ENCODE measurements at regions not wholly inside any gene's neighbourhood (a gene's known extent, or its start where the extent isn't known, plus 50 kb on each side); places are given as distances from the start of the nearest gene placed in this dataset.

- Histone ChIP-seq H3K9me3 (ENCODE audit: control insufficient read depth, insufficient read depth, low read length) (peaks cover 2% of the 10 kb centered on the region; the same call in 1 of the 2 replicates), H3K36me3 (ENCODE audit: control insufficient read depth, insufficient read depth, low read length) (peaks cover 42% of the 10 kb centered on the region), H3K14ac (replicated peaks; ENCODE audit: low read depth, low read length) (no peak overlapping the region), H2AK9ac (replicated peaks; ENCODE audit: low read depth, low read length, poor library complexity) (no peak overlapping the region), H2AK5ac (ENCODE audit: low read depth, low read length) (no peak overlapping the region), H2BK5ac (ENCODE audit: low read depth, low read length, poor library complexity, severe bottlenecking) (no peak overlapping the region), H3K4me3 (ENCODE audit: insufficient read depth, low read depth, low read length) (no peak overlapping the region), H3K56ac (ENCODE audit: extremely low read depth, insufficient read depth, low read length) (no peak overlapping the region), H3K27me3 (ENCODE audit: control insufficient read depth, insufficient read depth, low read length) (no peaks in the 10 kb centered on the region), H3K18ac (ENCODE audit: low read depth, low read length) (no peak overlapping the region), H4K91ac (ENCODE audit: insufficient read depth, low read depth, low read length) (no peak overlapping the region), H2AFZ (replicated peaks; ENCODE audit: low read length, poor library complexity) (no peak overlapping the region), H3K4me1 (ENCODE audit: control insufficient read depth, insufficient read depth, low read length) (peaks cover 20% of the 10 kb centered on the region), H3K79me1 (ENCODE audit: low read depth in 1 of 2, low read length in 2 of 2) (peaks cover 0 to 45% of the 10 kb centered on the region in 2 experiments; a peak in 3 of 4 replicates), H4K5ac (ENCODE audit: low read depth, low read length) (no peak overlapping the region), H4K20me1 (ENCODE audit: insufficient read depth, low read length) (peaks cover 29% of the 10 kb centered on the region), H3K23ac (ENCODE audit: low read depth, low read length) (no peak overlapping the region), H3K4me2 (ENCODE audit: low read depth, low read length) (no peak overlapping the region), H3K9ac (ENCODE audit: low read depth, low read length) (no peak overlapping the region), H4K8ac (ENCODE audit: low read depth in 2 of 2, low read length in 2 of 2) (no peak overlapping the region), H2BK120ac (ENCODE audit: low read depth, low read length) (no peak overlapping the region), H3K9me1 (ENCODE audit: insufficient read depth, low read length) (peaks cover 31% of the 10 kb centered on the region), H2BK15ac (ENCODE audit: low read depth, low read length) (no peak overlapping the region), H3K4ac (ENCODE audit: low read depth, low read length) (no peak overlapping the region), H3K27ac (ENCODE audit: insufficient read depth, low read length) (no peak overlapping the region), H2BK20ac (ENCODE audit: low read depth, low read length) (no peak overlapping the region)
- TF ChIP-seq, protein P1, sequence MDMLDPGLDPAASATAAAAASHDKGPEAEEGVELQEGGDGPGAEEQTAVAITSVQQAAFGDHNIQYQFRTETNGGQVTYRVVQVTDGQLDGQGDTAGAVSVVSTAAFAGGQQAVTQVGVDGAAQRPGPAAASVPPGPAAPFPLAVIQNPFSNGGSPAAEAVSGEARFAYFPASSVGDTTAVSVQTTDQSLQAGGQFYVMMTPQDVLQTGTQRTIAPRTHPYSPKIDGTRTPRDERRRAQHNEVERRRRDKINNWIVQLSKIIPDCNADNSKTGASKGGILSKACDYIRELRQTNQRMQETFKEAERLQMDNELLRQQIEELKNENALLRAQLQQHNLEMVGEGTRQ (IDR thresholded peaks at IDR 0.05; ENCODE audit: low read depth, low read length): no peak
- TF ChIP-seq MAFK (IDR thresholded peaks at IDR 0.05; ENCODE audit: low read depth, low read length): no peak
- TF ChIP-seq SMC3 (IDR thresholded peaks at IDR 0.05; ENCODE audit: low read depth, low read length): no peak
- TF ChIP-seq BHLHE40 (IDR thresholded peaks at IDR 0.05; ENCODE audit: low read depth, low read length): no peak
- no peak for TF ChIP-seq ELK1 (IDR thresholded peaks at IDR 0.05; ENCODE audit: borderline replicate concordance, low read depth, low read length)
- no peak for TF ChIP-seq CTCF (conservative IDR thresholded peaks at IDR 0.05; ENCODE audit: low read depth, low read length)
- TF ChIP-seq CHD1 (IDR thresholded peaks at IDR 0.05; ENCODE audit: low read depth, low read length): no peak
- TF ChIP-seq NFE2L2 (IDR thresholded peaks at IDR 0.05; ENCODE audit: low read depth, low read length): no peak
- no peak for TF ChIP-seq POLR2A (IDR thresholded peaks at IDR 0.05; ENCODE audit: low read depth, low read length)
- TF ChIP-seq CEBPB (IDR thresholded peaks at IDR 0.05; ENCODE audit: low read depth, low read length): no peak
- TF ChIP-seq RFX5 (IDR thresholded peaks at IDR 0.05; ENCODE audit: low read depth, low read length): no peak
- no peak for TF ChIP-seq MXI1 (IDR thresholded peaks at IDR 0.05; ENCODE audit: borderline replicate concordance, low read depth, low read length)
- no peak for TF ChIP-seq RAD21 (IDR thresholded peaks at IDR 0.05; ENCODE audit: low read length)
- TF ChIP-seq MAZ (IDR thresholded peaks at IDR 0.05; ENCODE audit: borderline replicate concordance, low read depth, low read length): no peak
- no peak for TF ChIP-seq RCOR1 (IDR thresholded peaks at IDR 0.05; ENCODE audit: insufficient replicate concordance, low read length)
- TF ChIP-seq FOS (IDR thresholded peaks at IDR 0.05; ENCODE audit: low read depth, low read length): no peak
- 88% methylated on average over 6 of the region's 9 CpGs; no CpG with 5 or more reads in 1 of the 2 experiments for WGBS, 2 experiments (ENCODE audit: extremely low coverage in 2 of 2, insufficient read length in 1 of 2)
- in situ Hi-C loops (cut with MboI; ENCODE audit: low sequenced_read_pairs): no loop called here
- CTCF ChIA-PET: no interaction called here
- BruUV-seq (replicated peaks): no TSS peak
- POLR2A ChIA-PET (ENCODE audit: unreplicated experiment): no interaction called here
- peak; percentile 34 for DNase-seq
- ATAC-seq (ENCODE audit: low read depth): peak; percentile 9
- intact Hi-C loops (cut with micrococcal nuclease): no loop called here
- dilution Hi-C loops (cut with HindIII; ENCODE audit: low sequenced_read_pairs, unreplicated experiment): no loop called here
These were observed 105.3 kb upstream of the RTL1 start for GRCh38 chr14:101008631-101009336.
